ENCODE measurements at regions not wholly inside any gene's neighbourhood (a gene's known extent, or its start where the extent isn't known, plus 50 kb on each side); places are given as distances from the start of the nearest gene placed in this dataset.

DNA sequence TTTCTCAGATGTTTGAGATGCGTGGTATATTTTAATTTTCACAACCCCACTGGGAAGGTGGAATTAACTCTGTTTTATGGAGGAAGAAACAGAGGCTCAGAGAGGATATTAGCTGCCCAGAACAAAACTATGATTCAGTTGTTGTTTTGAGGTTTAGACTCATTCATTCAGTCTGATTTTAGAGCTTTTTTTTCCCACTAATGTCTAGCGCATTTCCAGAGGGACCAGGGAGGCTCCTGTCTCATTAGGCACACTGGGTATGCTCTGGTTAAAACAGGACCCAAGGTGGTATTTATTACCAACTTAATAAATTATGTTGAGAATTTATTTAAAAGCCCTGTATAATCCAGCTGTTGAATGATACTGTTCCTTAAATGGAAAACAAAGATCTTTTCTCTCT, 272.0 kb upstream of the RGMA start:
- Mint-ChIP-seq H3K36me3 (ENCODE audit: unreplicated experiment) (no peaks in the 10 kb centered on the region), H3K4me3 (ENCODE audit: unreplicated experiment) (no peak overlapping the region), H3K27me3 (ENCODE audit: unreplicated experiment) (peaks cover 2% of the 10 kb centered on the region), H3K27ac (ENCODE audit: unreplicated experiment) (no peak overlapping the region), H3K4me1 (ENCODE audit: low read depth, unreplicated experiment) (peaks cover 7% of the 10 kb centered on the region), H3K9me3 (ENCODE audit: unreplicated experiment) (peaks cover 2% of the 10 kb centered on the region)
- TF ChIP-seq, protein P1, sequence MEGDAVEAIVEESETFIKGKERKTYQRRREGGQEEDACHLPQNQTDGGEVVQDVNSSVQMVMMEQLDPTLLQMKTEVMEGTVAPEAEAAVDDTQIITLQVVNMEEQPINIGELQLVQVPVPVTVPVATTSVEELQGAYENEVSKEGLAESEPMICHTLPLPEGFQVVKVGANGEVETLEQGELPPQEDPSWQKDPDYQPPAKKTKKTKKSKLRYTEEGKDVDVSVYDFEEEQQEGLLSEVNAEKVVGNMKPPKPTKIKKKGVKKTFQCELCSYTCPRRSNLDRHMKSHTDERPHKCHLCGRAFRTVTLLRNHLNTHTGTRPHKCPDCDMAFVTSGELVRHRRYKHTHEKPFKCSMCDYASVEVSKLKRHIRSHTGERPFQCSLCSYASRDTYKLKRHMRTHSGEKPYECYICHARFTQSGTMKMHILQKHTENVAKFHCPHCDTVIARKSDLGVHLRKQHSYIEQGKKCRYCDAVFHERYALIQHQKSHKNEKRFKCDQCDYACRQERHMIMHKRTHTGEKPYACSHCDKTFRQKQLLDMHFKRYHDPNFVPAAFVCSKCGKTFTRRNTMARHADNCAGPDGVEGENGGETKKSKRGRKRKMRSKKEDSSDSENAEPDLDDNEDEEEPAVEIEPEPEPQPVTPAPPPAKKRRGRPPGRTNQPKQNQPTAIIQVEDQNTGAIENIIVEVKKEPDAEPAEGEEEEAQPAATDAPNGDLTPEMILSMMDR (IDR thresholded peaks at IDR 0.05; ENCODE audit: partially characterized antibody, unreplicated experiment): no peak
- no peak for DNase-seq

DNA sequence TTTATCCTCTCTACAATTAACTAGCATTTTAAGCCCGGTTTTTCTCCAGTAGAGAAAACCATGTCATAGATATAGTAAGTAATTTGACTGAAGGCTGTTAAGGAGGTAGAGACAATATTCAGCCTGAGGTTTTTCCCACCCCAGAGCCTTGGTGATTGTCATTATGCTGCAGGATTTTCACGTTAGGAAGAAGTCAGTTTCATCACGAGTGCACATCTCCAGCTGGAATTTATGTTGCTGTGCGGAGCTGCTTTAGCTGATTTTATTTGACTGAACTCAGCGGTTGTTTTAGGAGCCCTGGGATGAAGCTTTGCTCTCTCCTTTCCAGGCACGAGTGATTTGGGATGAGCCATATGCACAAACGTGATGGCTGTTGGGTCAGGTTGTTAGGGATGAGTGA, 271.3 kb upstream of the RGMA start:
- no peak for DNase-seq
- TF ChIP-seq, protein P1 (IDR thresholded peaks at IDR 0.05; ENCODE audit: partially characterized antibody, unreplicated experiment): no peak
- Mint-ChIP-seq H3K4me1 (ENCODE audit: low read depth, unreplicated experiment) (peaks cover 7% of the 10 kb centered on the region), H3K36me3 (ENCODE audit: unreplicated experiment) (no peaks in the 10 kb centered on the region), H3K27me3 (ENCODE audit: unreplicated experiment) (peaks cover 2% of the 10 kb centered on the region), H3K4me3 (ENCODE audit: unreplicated experiment) (no peak overlapping the region), H3K27ac (ENCODE audit: unreplicated experiment) (no peak overlapping the region), H3K9me3 (ENCODE audit: unreplicated experiment) (peaks cover 2% of the 10 kb centered on the region)

DNA sequence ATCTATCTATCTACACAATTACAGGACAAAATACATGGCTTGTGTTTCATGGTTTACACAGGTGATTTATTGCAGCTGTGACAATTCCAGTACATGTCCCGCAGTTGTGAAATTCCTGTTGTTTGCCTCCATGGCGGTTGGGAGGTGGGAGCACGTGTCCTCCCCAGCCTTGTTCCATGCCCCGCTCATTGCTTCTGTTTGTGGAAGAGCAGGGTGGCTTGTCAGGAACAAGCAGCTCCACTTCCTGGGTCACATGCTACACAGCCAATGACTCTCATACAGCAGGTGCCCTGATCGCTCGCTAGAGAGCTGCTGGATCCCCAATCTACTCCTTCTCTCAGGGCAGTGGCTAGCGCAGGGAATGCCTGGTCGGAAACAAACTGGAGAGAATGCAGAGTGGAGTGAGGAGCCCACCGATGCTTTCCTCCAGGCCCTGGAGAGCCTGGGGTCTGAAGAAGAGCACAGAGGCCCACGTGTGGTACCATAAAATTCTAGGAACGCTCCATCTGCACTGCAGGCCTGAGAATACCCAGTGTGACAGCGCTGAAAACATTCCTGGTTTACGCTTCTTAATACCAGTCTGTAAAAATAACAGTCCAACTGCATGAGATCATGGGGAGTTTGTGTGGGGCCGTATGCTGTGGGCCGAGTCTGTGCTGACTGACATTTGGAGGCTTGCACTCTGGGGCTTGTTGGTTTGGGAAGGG, 270.6 kb upstream of the RGMA start:
- Mint-ChIP-seq H3K4me3 (ENCODE audit: unreplicated experiment) (no peak overlapping the region), H3K27me3 (ENCODE audit: unreplicated experiment) (peaks cover 2% of the 10 kb centered on the region), H3K36me3 (ENCODE audit: unreplicated experiment) (no peaks in the 10 kb centered on the region), H3K9me3 (ENCODE audit: unreplicated experiment) (peaks cover 2% of the 10 kb centered on the region), H3K4me1 (ENCODE audit: low read depth, unreplicated experiment) (peaks cover 7% of the 10 kb centered on the region), H3K27ac (ENCODE audit: unreplicated experiment) (no peak overlapping the region)
- TF ChIP-seq, protein P1 (IDR thresholded peaks at IDR 0.05; ENCODE audit: partially characterized antibody, unreplicated experiment): no peak
- no peak for DNase-seq

DNA sequence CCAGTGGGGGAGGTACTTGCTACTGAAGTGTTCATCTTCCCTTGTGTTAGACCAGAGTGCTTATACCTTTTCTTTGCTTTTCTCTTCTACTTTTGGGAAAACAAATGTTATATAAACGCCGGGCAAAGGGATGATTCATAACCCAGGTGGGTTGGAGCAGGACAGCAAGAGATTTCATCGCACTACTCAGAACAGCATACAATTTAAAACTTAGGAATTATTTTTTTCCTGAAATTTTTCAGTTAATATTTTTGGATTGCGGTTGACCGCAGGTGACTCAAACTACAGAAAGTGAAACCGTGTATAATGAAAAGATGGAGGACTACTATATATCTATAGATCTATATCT, 270.0 kb upstream of the RGMA start:
- no peak overlapping the region for H3K4me3 Mint-ChIP-seq (ENCODE audit: unreplicated experiment)
- peaks cover 2% of the 10 kb centered on the region for H3K9me3 Mint-ChIP-seq (ENCODE audit: unreplicated experiment)
- H3K27ac Mint-ChIP-seq (ENCODE audit: unreplicated experiment): no peak overlapping the region
- no peaks in the 10 kb centered on the region for H3K36me3 Mint-ChIP-seq (ENCODE audit: unreplicated experiment)
- H3K4me1 Mint-ChIP-seq (ENCODE audit: low read depth, unreplicated experiment): peaks cover 7% of the 10 kb centered on the region
- no peak for DNase-seq
- peaks cover 2% of the 10 kb centered on the region for H3K27me3 Mint-ChIP-seq (ENCODE audit: unreplicated experiment)
- TF ChIP-seq, protein P1 (IDR thresholded peaks at IDR 0.05; ENCODE audit: partially characterized antibody, unreplicated experiment): no peak

DNA sequence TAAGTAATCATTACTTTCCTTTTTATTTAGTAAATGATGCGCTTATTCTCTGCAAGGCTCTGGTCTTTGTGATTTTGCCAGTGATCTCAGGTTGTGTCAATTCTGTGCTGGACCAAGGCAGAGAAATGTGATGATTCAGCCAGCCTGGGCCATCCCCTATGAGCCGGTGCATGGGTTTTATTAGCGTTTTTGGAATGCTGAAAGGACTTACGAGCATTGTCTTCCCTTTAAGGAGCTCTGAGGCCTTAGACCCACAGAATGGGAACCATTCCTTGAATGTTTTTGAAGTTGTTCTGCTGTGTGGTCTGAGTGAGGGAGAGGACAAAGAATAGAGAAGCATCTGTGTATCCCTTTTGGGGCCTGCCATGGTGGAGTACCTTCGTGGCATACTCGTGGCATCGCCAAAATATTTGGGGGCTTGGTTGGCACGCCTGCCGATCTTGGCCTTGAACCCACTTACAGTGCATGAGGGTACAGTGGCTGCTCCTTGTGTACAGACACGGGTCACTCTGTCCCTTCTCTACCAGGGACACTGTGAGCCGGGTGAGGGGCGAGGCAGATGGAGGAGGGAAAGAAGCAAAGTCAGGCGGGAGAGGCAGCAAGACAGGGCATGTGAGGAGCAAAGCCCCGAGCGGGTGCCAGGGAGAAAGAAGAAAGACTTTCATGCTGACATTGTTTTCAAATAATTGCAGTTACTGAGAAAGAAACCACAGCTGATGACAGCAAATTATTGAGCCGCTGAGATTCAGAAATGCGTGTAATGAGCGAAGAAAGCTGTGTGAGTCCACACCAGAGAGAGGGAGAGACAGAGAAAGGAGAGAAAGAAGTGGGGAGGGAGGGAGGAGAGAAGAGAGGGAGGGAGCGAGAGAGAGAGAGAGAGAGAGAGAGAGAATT, 269.4 kb upstream of the RGMA start:
- H3K27me3 Mint-ChIP-seq (ENCODE audit: unreplicated experiment): peaks cover 3% of the 10 kb centered on the region
- peaks cover 2% of the 10 kb centered on the region for H3K9me3 Mint-ChIP-seq (ENCODE audit: unreplicated experiment)
- H3K4me1 Mint-ChIP-seq (ENCODE audit: low read depth, unreplicated experiment): peaks cover 7% of the 10 kb centered on the region
- no peaks in the 10 kb centered on the region for H3K36me3 Mint-ChIP-seq (ENCODE audit: unreplicated experiment)
- no peak overlapping the region for H3K27ac Mint-ChIP-seq (ENCODE audit: unreplicated experiment)
- TF ChIP-seq, protein P1 (IDR thresholded peaks at IDR 0.05; ENCODE audit: partially characterized antibody, unreplicated experiment): no peak
- DNase-seq: no peak
- H3K4me3 Mint-ChIP-seq (ENCODE audit: unreplicated experiment): no peak overlapping the region
